Hepatocyte (in vitro differentiated cells): ENCODE measurements at regions not wholly inside any gene's neighbourhood (a gene's known extent, or its start where the extent isn't known, plus 50 kb on each side); places are given as distances from the start of the nearest gene placed in this dataset.

ENCODE experiments used
- EZH2 ChIP-seq: fragments of 200-600 bp; sonication (generic); IDR thresholded peaks from 2 replicates; pipeline ENCODE4 v1.6.1; 2016; ENCODE audit warnings: antibody characterized with exemption, mild to moderate bottlenecking, borderline replicate concordance
- EZH2phosphoT487 ChIP-seq: fragments of 200-600 bp; sonication (generic); IDR thresholded peaks from one replicate; pipeline ENCODE4 v1.6.1; 2018; ENCODE audit warnings: antibody characterized with exemption, mild to moderate bottlenecking, low read depth, moderate library complexity; ENCODE audit not compliant: unreplicated experiment, severe bottlenecking
- TF ChIP-seq, protein P1 (sequence below): fragments of 200-600 bp; sonication (generic); IDR thresholded peaks from 2 replicates; pipeline ENCODE4 v1.5.1; 2016; ENCODE audit warnings: antibody characterized with exemption, mild to moderate bottlenecking; ENCODE audit not compliant: poor library complexity

DNA sequence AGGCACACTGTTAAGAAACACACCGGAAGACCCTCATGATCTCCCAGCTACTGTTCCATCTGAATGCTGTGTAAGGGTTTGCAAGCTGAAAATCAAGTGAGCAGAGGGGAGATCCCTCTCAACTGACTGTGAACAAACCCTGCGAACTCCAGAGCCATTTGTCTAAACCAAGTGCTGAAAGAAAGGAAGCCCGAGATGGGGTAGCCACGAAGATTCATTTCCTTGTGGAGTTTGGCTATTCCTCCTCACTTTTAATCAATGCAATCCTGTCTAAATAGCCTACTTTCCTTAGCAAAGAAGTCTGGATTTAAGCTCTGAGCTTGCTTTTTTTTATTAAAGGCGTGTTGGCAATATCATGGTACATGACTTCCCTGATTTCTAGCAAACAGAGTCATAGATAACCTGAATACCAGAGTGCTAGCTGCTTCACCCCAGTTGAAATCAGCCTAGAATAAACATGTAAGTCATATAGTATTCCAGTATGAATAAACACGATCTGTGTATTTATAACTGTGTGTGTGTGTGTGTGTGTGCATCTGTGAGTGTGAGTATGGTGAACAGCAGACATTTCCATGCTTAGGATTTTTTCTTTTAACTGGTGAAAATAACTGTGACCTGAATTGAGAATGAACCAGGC lies 365.2 kb downstream of the ZNF521 start:
- TF ChIP-seq, protein P1, sequence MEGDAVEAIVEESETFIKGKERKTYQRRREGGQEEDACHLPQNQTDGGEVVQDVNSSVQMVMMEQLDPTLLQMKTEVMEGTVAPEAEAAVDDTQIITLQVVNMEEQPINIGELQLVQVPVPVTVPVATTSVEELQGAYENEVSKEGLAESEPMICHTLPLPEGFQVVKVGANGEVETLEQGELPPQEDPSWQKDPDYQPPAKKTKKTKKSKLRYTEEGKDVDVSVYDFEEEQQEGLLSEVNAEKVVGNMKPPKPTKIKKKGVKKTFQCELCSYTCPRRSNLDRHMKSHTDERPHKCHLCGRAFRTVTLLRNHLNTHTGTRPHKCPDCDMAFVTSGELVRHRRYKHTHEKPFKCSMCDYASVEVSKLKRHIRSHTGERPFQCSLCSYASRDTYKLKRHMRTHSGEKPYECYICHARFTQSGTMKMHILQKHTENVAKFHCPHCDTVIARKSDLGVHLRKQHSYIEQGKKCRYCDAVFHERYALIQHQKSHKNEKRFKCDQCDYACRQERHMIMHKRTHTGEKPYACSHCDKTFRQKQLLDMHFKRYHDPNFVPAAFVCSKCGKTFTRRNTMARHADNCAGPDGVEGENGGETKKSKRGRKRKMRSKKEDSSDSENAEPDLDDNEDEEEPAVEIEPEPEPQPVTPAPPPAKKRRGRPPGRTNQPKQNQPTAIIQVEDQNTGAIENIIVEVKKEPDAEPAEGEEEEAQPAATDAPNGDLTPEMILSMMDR: no peak
- no peak for TF ChIP-seq EZH2phosphoT487
- TF ChIP-seq EZH2: no peak
